HepG2 (cell line): ENCODE measurements at regions not wholly inside any gene's neighbourhood (a gene's known extent, or its start where the extent isn't known, plus 50 kb on each side); places are given as distances from the start of the nearest gene placed in this dataset.

Source experiments
- ATAC-seq: fragments of 200-7000 bp; cut with Tn5 transposase; 3 replicates; pipeline ENCODE4 v1.9.1; 2020; ENCODE audit warnings: mild to moderate bottlenecking, moderate library complexity
- BruUV-seq: library from RNA; stranded (reverse); fragments of 400-500 nt; replicated peaks from 2 replicates; lab custom pipeline; 2021; lab: Mats Ljungman, UMichigan
- CTCF ChIA-PET: fragments of 300-600 bp; formaldehyde crosslinking; extraction: SDS; loops from one replicate; lab custom pipeline; 2021; ENCODE audit warnings: low total read pairs, inconsistent platforms, low intra/inter-chr PET ratio; lab: Yijun Ruan, JAX
- POLR2A ChIA-PET: fragments of 350-600 bp; sonication (Branson Sonifier 250); formaldehyde crosslinking; loops from one replicate; lab custom pipeline; 2020; ENCODE audit warnings: antibody characterized with exemption, inconsistent platforms; lab: Yijun Ruan, JAX
- DNase-seq: peaks from one replicate; pipeline ENCODE4 v3.0.0-alpha.2; 2015; ENCODE audit warnings: low spot score
- FAIRE-seq: peaks from 3 replicates; lab custom pipeline; 2011; peaks lifted over from hg19 to GRCh38; lab: Jason Lieb, UNC
- H2AFZ ChIP-seq: one replicate; pipeline ENCODE4 v1.6.1; 2011; ENCODE audit warnings: low read length, inconsistent platforms
- H3K27ac ChIP-seq: fragments of 300-600 bp; 3 replicates; pipeline ENCODE4 v1.8.0; 2011; ENCODE audit warnings: mixed run types, mild to moderate bottlenecking, mixed read lengths, low read length, inconsistent platforms; ENCODE audit not compliant: insufficient read depth; ENCODE audit errors: extremely low read length
- H3K27me3 ChIP-seq, 2 experiments: fragments of 200-600 bp in 1 of 2; 2 replicates in 1 of 2; 3 replicates in 1 of 2; pipeline versions ENCODE4 v1.6.0 to v1.8.0; 2011; ENCODE audit warnings: low read length in 2 of 2, mild to moderate bottlenecking in 2 of 2, moderate library complexity in 2 of 2, inconsistent platforms in 1 of 2; ENCODE audit not compliant: insufficient read depth in 2 of 2, control insufficient read depth in 1 of 2
- H3K36me3 ChIP-seq, 2 experiments: fragments of 200-600 bp in 1 of 2; replicated peaks in 1 of 2; 2 replicates in 1 of 2; 3 replicates in 1 of 2; pipeline versions ENCODE4 v1.5.1 to v1.8.0; 2011; ENCODE audit warnings: low read length in 2 of 2, inconsistent platforms in 1 of 2; ENCODE audit not compliant: insufficient read depth in 2 of 2, control insufficient read depth in 1 of 2
- H3K4me1 ChIP-seq: 2 replicates; pipeline ENCODE4 v1.5.1; 2012; ENCODE audit warnings: low read length, inconsistent platforms; ENCODE audit not compliant: insufficient read depth
- H3K4me2 ChIP-seq: 2 replicates; pipeline ENCODE4 v1.6.0; 2011; ENCODE audit warnings: low read depth, low read length, inconsistent platforms
- H3K4me3 ChIP-seq, 3 experiments: fragments of 200-600 bp in 1 of 3; sonication (generic), shearing (Covaris generic) in 1 of 3; replicated peaks in 1 of 3; 2 replicates each; pipeline ENCODE4 v1.5.1; 2011 to 2016; ENCODE audit warnings: low read length in 3 of 3, inconsistent platforms in 2 of 3, low read depth in 2 of 3, mild to moderate bottlenecking in 2 of 3, control low read depth in 1 of 3, mixed read lengths in 1 of 3; ENCODE audit not compliant: insufficient read depth in 1 of 3
- H3K79me2 ChIP-seq: one replicate; pipeline ENCODE4 v1.6.1; 2011; ENCODE audit warnings: low read length, inconsistent platforms; ENCODE audit not compliant: insufficient read depth
- H3K9ac ChIP-seq: 2 replicates; pipeline ENCODE4 v1.6.0; 2011; ENCODE audit warnings: mild to moderate bottlenecking, low read depth, low read length, inconsistent platforms; ENCODE audit not compliant: insufficient read depth
- H3K9me3 ChIP-seq: 2 replicates; pipeline ENCODE4 v1.5.1; 2012; ENCODE audit warnings: mild to moderate bottlenecking, low read length
- H4K20me1 ChIP-seq: 2 replicates; pipeline ENCODE4 v1.6.0; 2011; ENCODE audit warnings: inconsistent platforms, mild to moderate bottlenecking, low read length, moderate library complexity; ENCODE audit not compliant: insufficient read depth
- ASH2L ChIP-seq: fragments of 300-600, 200-600 bp; sonication (generic); IDR thresholded peaks from 2 replicates; pipeline ENCODE4 v1.7.0; 2017; ENCODE audit warnings: low read depth, mild to moderate bottlenecking, moderate library complexity, mixed read lengths, low read length; ENCODE audit not compliant: insufficient read length
- FOXC1 ChIP-seq: sonication (generic); formaldehyde crosslinking; IDR thresholded peaks from 2 replicates; pipeline ENCODE4 v1.8.0; 2022; ENCODE audit warnings: mild to moderate bottlenecking, missing genetic modification reagents, borderline replicate concordance
- FUBP1 ChIP-seq: sonication (generic); formaldehyde crosslinking; IDR thresholded peaks from 2 replicates; pipeline ENCODE4 v1.5.1; 2020; ENCODE audit warnings: missing genetic modification reagents, mild to moderate bottlenecking, borderline replicate concordance
- NFIC ChIP-seq: IDR thresholded peaks from 2 replicates; pipeline ENCODE4 v1.6.1; 2012; ENCODE audit warnings: mild to moderate bottlenecking, low read length, inconsistent platforms
- RNF2 ChIP-seq: fragments of 450-650 bp; conservative IDR thresholded peaks from 2 replicates; pipeline ENCODE4 v1.6.1; 2016; ENCODE audit warnings: low read depth
- SATB2 ChIP-seq: sonication (generic); formaldehyde crosslinking; IDR thresholded peaks from 2 replicates; pipeline ENCODE4 v1.5.0; 2020; ENCODE audit warnings: missing genetic modification reagents
- ZNF34 ChIP-seq: sonication (generic); formaldehyde crosslinking; IDR thresholded peaks from 2 replicates; pipeline ENCODE4 v1.4.0; 2020; ENCODE audit warnings: mild to moderate bottlenecking, missing genetic modification reagents, borderline replicate concordance
- ZNF850 ChIP-seq: sonication (generic); formaldehyde crosslinking; conservative IDR thresholded peaks from 2 replicates; pipeline ENCODE4 v1.9.0; 2021; ENCODE audit warnings: mild to moderate bottlenecking, missing genetic modification reagents
- WGBS: methylation state at CpG from one replicate; pipeline ENCODE4 v1.1.6; 2017; ENCODE audit warnings: low lambda C conversion rate; 5-methylcytosine and 5-hydroxymethylcytosine counted together
- in situ Hi-C: cut with HindIII; loops from 2 replicates; pipeline ENCODE4 v1.10.0; 2017; ENCODE audit warnings: low pct_unique_long_range_greater_than_20kb; ENCODE audit not compliant: extremely low pct_ligation_motif_present
- intact Hi-C: fragments of 100-400 bp; cut with micrococcal nuclease; formaldehyde crosslinking; loops from one replicate; pipeline ENCODE4 v1.10.0; 2022; ENCODE audit not compliant: unreplicated experiment
- TF ChIP-seq, protein P1 (sequence below): sonication (generic); formaldehyde crosslinking; IDR thresholded peaks from 2 replicates; pipeline ENCODE4 v1.8.0; 2022; ENCODE audit warnings: mild to moderate bottlenecking, missing genetic modification reagents, moderate library complexity
- TF ChIP-seq, protein P2 (sequence below): sonication (generic); formaldehyde crosslinking; IDR thresholded peaks from 2 replicates; pipeline ENCODE4 v1.9.0; 2021; ENCODE audit warnings: missing genetic modification reagents, borderline replicate concordance
- TF ChIP-seq, protein P3 (sequence below), 2 experiments: sonication (generic) in 1 of 2; formaldehyde crosslinking in 1 of 2; IDR thresholded peaks; 2 replicates each; pipeline versions ENCODE4 v1.5.1 to v1.6.1; 2011 to 2020; ENCODE audit warnings: borderline replicate concordance in 1 of 2, low read depth in 1 of 2, low read length in 1 of 2, mild to moderate bottlenecking in 1 of 2, missing genetic modification reagents in 1 of 2, moderate library complexity in 1 of 2

GRCh38 chr1:187469836-187470235 lies 641.1 kb downstream of the PLA2G4A start (continued):
- TF ChIP-seq FUBP1 (no peak), FOXC1 (CRISPR knock-in tag) (no peak), RNF2 (no peak)

DNA sequence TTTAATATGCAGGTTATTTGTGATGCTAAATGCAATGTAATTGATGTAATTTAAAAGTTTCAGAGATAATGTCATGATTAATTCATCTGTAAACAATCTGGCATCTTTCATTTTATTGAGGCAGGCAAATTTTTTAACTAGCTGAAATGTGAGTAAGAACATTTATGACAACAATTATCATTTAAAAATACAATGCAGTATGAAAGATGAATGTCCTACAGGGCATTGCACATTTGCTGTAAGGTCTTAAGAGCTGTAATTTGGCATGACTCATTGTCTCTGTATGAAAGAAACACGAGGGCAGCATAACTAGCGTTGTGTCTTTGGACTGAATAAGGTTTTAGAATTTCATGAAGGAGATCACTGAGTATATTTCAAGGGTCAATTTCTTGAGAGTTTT lies 642.8 kb downstream of the PLA2G4A start:
- H3K27ac ChIP-seq, result no peak overlapping the region
- no peak overlapping the region for H3K4me3 ChIP-seq
- 0% methylated on average over 2 of the region's 2 CpGs for WGBS
- no peak overlapping the region for H3K4me2 ChIP-seq
- H3K79me2 ChIP-seq, result no peaks in the 10 kb centered on the region
- intact Hi-C loops (no loop called here), in situ Hi-C loops (no loop called here)
- H3K27me3 ChIP-seq, result no peaks in the 10 kb centered on the region
- no peak for DNase-seq
- H3K9me3 ChIP-seq, result peaks cover 7% of the 10 kb centered on the region; the same call in 1 of the 2 replicates
- ChIA-PET CTCF (no interaction called here), POLR2A (no interaction called here)
- no peak for ATAC-seq
- no peak for FAIRE-seq
- no peaks in the 10 kb centered on the region for H3K4me1 ChIP-seq
- no peak overlapping the region for H3K9ac ChIP-seq
- BruUV-seq, result no TSS peak
- H4K20me1 ChIP-seq, result no peaks in the 10 kb centered on the region
- H2AFZ ChIP-seq, result no peak overlapping the region
- H3K36me3 ChIP-seq, result no peaks in the 10 kb centered on the region
- TF ChIP-seq SATB2 (CRISPR knock-in tag), result no peak
- TF ChIP-seq, protein P1, sequence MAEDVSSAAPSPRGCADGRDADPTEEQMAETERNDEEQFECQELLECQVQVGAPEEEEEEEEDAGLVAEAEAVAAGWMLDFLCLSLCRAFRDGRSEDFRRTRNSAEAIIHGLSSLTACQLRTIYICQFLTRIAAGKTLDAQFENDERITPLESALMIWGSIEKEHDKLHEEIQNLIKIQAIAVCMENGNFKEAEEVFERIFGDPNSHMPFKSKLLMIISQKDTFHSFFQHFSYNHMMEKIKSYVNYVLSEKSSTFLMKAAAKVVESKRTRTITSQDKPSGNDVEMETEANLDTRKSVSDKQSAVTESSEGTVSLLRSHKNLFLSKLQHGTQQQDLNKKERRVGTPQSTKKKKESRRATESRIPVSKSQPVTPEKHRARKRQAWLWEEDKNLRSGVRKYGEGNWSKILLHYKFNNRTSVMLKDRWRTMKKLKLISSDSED, result no peak
- TF ChIP-seq ZNF850 (CRISPR knock-in tag), result no peak
- TF ChIP-seq, protein P2, sequence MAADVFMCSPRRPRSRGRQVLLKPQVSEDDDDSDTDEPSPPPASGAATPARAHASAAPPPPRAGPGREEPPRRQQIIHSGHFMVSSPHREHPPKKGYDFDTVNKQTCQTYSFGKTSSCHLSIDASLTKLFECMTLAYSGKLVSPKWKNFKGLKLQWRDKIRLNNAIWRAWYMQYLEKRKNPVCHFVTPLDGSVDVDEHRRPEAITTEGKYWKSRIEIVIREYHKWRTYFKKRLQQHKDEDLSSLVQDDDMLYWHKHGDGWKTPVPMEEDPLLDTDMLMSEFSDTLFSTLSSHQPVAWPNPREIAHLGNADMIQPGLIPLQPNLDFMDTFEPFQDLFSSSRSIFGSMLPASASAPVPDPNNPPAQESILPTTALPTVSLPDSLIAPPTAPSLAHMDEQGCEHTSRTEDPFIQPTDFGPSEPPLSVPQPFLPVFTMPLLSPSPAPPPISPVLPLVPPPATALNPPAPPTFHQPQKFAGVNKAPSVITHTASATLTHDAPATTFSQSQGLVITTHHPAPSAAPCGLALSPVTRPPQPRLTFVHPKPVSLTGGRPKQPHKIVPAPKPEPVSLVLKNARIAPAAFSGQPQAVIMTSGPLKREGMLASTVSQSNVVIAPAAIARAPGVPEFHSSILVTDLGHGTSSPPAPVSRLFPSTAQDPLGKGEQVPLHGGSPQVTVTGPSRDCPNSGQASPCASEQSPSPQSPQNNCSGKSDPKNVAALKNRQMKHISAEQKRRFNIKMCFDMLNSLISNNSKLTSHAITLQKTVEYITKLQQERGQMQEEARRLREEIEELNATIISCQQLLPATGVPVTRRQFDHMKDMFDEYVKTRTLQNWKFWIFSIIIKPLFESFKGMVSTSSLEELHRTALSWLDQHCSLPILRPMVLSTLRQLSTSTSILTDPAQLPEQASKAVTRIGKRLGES, result no peak
- TF ChIP-seq ZNF34 (CRISPR knock-in tag), result no peak
- TF ChIP-seq NFIC, result no peak
- TF ChIP-seq, protein P3, sequence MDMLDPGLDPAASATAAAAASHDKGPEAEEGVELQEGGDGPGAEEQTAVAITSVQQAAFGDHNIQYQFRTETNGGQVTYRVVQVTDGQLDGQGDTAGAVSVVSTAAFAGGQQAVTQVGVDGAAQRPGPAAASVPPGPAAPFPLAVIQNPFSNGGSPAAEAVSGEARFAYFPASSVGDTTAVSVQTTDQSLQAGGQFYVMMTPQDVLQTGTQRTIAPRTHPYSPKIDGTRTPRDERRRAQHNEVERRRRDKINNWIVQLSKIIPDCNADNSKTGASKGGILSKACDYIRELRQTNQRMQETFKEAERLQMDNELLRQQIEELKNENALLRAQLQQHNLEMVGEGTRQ (IDR thresholded peaks at IDR 0.05; ENCODE audit: low read depth, low read length), result no peak
- TF ChIP-seq, protein P3 (CRISPR knock-in tag; IDR thresholded peaks at IDR 0.05; ENCODE audit: borderline replicate concordance), result no peak
- no peak for TF ChIP-seq ASH2L
